SK-N-SH (cell line): ENCODE measurements at regions not wholly inside any gene's neighbourhood (a gene's known extent, or its start where the extent isn't known, plus 50 kb on each side); places are given as distances from the start of the nearest gene placed in this dataset.

ENCODE experiments used
- CTCF ChIA-PET: fragments of 300-600, 350-600 bp; formaldehyde crosslinking; extraction: SDS; loops from one replicate; lab custom pipeline; 2021; lab: Yijun Ruan, JAX
- POLR2A ChIA-PET: fragments of 350-600 bp; sonication (Branson Sonifier 250); formaldehyde crosslinking; extraction: SDS; loops from one replicate; lab custom pipeline; 2020; ENCODE audit warnings: antibody characterized with exemption, inconsistent platforms; lab: Yijun Ruan, JAX
- DNase-seq: peaks from one replicate; pipeline ENCODE4 v3.0.0; 2012
- H2AFZ ChIP-seq: fragments of 200-600 bp; sonication (generic); 2 replicates; pipeline ENCODE4 v1.8.1; 2016; ENCODE audit warnings: antibody characterized with exemption, mild to moderate bottlenecking, low read depth
- H3F3A ChIP-seq: fragments of 200-600 bp; sonication (generic); replicated peaks from 2 replicates; pipeline ENCODE3; 2016; ENCODE audit warnings: antibody characterized with exemption, mild to moderate bottlenecking; ENCODE audit not compliant: insufficient read depth
- H3K27ac ChIP-seq, 2 experiments: fragments of 200-500 bp in 1 of 2; fragments of 200-600 bp in 1 of 2; sonication (Bioruptor generic) in 1 of 2; sonication (generic), shearing (Covaris generic) in 1 of 2; 2 replicates each; pipeline versions ENCODE4 v1.5.1 to v1.6.1; 2014 to 2016; ENCODE audit warnings: low read depth in 2 of 2, inconsistent platforms in 1 of 2, low read length in 1 of 2, mild to moderate bottlenecking in 1 of 2, mixed read lengths in 1 of 2
- H3K27me3 ChIP-seq: fragments of 200-600 bp; sonication (generic), shearing (Covaris generic); 2 replicates; pipeline ENCODE4 v1.6.1; 2016; ENCODE audit warnings: mixed run types; ENCODE audit not compliant: insufficient read depth
- H3K36me3 ChIP-seq, 2 experiments: fragments of 200-500 bp in 1 of 2; fragments of 200-600 bp in 1 of 2; sonication (Bioruptor generic) in 1 of 2; sonication (generic) in 1 of 2; replicated peaks in 1 of 2; 2 replicates each; pipeline versions ENCODE3 to v1.5.1; 2014 to 2016; ENCODE audit warnings: low read length in 1 of 2, mild to moderate bottlenecking in 1 of 2; ENCODE audit not compliant: insufficient read depth in 2 of 2, control insufficient read depth in 1 of 2
- H3K4me1 ChIP-seq, 2 experiments: fragments of 200-500 bp in 1 of 2; fragments of 200-600 bp in 1 of 2; sonication (Bioruptor generic) in 1 of 2; sonication (generic), shearing (Covaris generic) in 1 of 2; 2 replicates each; pipeline versions ENCODE4 v1.5.1 to v1.6.1; 2014 to 2016; ENCODE audit warnings: low read depth in 1 of 2, low read length in 1 of 2, mixed run types in 1 of 2; ENCODE audit not compliant: insufficient read depth in 2 of 2, control insufficient read depth in 1 of 2
- H3K4me2 ChIP-seq: fragments of 200-600 bp; sonication (generic), shearing (Covaris generic); 2 replicates; pipeline ENCODE4 v1.6.1; 2017; ENCODE audit warnings: mixed run types
- H3K4me3 ChIP-seq, 2 experiments: fragments of 200-500 bp in 1 of 2; fragments of 200-600 bp in 1 of 2; sonication (Bioruptor generic) in 1 of 2; sonication (generic), shearing (Covaris generic) in 1 of 2; 2 replicates each; pipeline versions ENCODE4 v1.5.1 to v1.8.1; 2014 to 2016; ENCODE audit warnings: low read depth in 2 of 2, inconsistent platforms in 1 of 2, low read length in 1 of 2, mild to moderate bottlenecking in 1 of 2, mixed read lengths in 1 of 2, moderate library complexity in 1 of 2
- H3K79me2 ChIP-seq: fragments of 200-600 bp; sonication (generic); 2 replicates; pipeline ENCODE4 v1.8.1; 2017; ENCODE audit warnings: mild to moderate bottlenecking; ENCODE audit not compliant: insufficient read depth
- H3K9ac ChIP-seq: fragments of 200-600 bp; sonication (generic); 2 replicates; pipeline ENCODE4 v1.6.1; 2017; ENCODE audit warnings: mixed run types
- H3K9me2 ChIP-seq: fragments of 200-600 bp; sonication (generic); 2 replicates; pipeline ENCODE4 v1.6.1; 2017; ENCODE audit warnings: mixed run types
- H3K9me3 ChIP-seq: fragments of 200-600 bp; sonication (generic); 2 replicates; pipeline ENCODE4 v1.6.1; 2017; ENCODE audit warnings: mixed run types, mild to moderate bottlenecking, moderate library complexity
- H4K20me1 ChIP-seq: fragments of 200-600 bp; sonication (generic); 2 replicates; pipeline ENCODE4 v1.6.1; 2017; ENCODE audit warnings: mild to moderate bottlenecking, mixed run types; ENCODE audit not compliant: insufficient read depth
- CHD2 ChIP-seq: fragments of 150-350 bp; IDR thresholded peaks from 2 replicates; pipeline ENCODE4 v1.6.1; 2018; ENCODE audit warnings: low read length; ENCODE audit not compliant: partially characterized antibody
- JUND ChIP-seq: IDR thresholded peaks from 2 replicates; pipeline ENCODE4 v1.4.0; 2012
- MXI1 ChIP-seq: IDR thresholded peaks from 2 replicates; pipeline ENCODE4 v1.6.1; 2012; ENCODE audit warnings: mild to moderate bottlenecking, low read depth, low read length, improper control_type of control experiment
- NRF1 ChIP-seq: IDR thresholded peaks from 2 replicates; pipeline ENCODE4 v1.6.1; 2012; ENCODE audit warnings: low read depth, mild to moderate bottlenecking, low read length
- RFX5 ChIP-seq: IDR thresholded peaks from 2 replicates; pipeline ENCODE4 v1.6.1; 2012; ENCODE audit warnings: mild to moderate bottlenecking, improper control_type of control experiment, low read length
- SIN3A ChIP-seq: IDR thresholded peaks from 2 replicates; pipeline ENCODE4 v1.6.1; 2012; ENCODE audit warnings: low read depth, mild to moderate bottlenecking, low read length, moderate library complexity, borderline replicate concordance
- SMC3 ChIP-seq: IDR thresholded peaks from 2 replicates; pipeline ENCODE4 v1.6.1; 2012; ENCODE audit warnings: low read depth, low read length, improper control_type of control experiment
- TAF1 ChIP-seq: IDR thresholded peaks from 2 replicates; pipeline ENCODE4 v1.6.1; 2012; ENCODE audit warnings: low read depth, mild to moderate bottlenecking, low read length, moderate library complexity, borderline replicate concordance
- YY1 ChIP-seq: IDR thresholded peaks from 2 replicates; pipeline ENCODE4 v1.4.0; 2012; ENCODE audit warnings: low read depth, mild to moderate bottlenecking
- WGBS: methylation state at CpG from one replicate; pipeline ENCODE4 v1.1.6; 2017; ENCODE audit warnings: low lambda C conversion rate; 5-methylcytosine and 5-hydroxymethylcytosine counted together
- TF ChIP-seq, protein P1 (sequence below): fragments of 150-350 bp; IDR thresholded peaks from 2 replicates; pipeline ENCODE4 v1.6.1; 2017; ENCODE audit warnings: antibody characterized with exemption, low read length, low read depth, borderline replicate concordance
- TF ChIP-seq, protein P2 (sequence below): IDR thresholded peaks from 2 replicates; pipeline ENCODE4 v1.6.1; 2012; ENCODE audit warnings: mild to moderate bottlenecking, low read depth, low read length, moderate library complexity

DNA sequence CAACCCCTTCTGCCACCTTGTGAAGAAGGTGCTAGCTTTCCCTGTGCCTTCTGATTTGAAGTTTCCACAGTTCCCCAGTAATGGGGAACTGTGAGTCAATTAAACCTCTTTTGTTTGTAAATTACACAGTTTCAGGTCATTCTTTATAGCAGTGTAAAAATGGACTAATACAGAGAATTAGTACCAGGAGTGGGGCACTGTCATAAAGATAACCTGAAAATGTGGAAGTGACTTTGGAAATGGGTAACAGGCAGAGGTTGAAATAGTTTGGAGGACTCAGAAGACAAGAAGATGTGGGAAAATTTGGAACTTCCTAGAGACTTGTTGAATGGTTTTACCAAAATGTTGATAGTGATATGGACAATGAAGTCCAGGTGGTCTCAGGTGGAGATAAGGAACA is 131.0 kb upstream of the HAND2 start:
- Histone ChIP-seq H3K9ac (no peak overlapping the region), H3K4me1 (no peaks in the 10 kb centered on the region), H3K79me2 (no peaks in the 10 kb centered on the region), H3F3A (no peaks in the 10 kb centered on the region), H4K20me1 (no peaks in the 10 kb centered on the region), H3K4me3 (no peak overlapping the region), H3K9me3 (no peaks in the 10 kb centered on the region), H3K36me3 (no peaks in the 10 kb centered on the region), H3K27ac (no peak overlapping the region), H3K9me2 (no peaks in the 10 kb centered on the region), H3K27me3 (no peaks in the 10 kb centered on the region), H2AFZ (no peak overlapping the region), H3K4me2 (no peak overlapping the region)
- ChIA-PET CTCF (interaction anchor here (1.6 to 2.0 kb wide), 2 partner anchors 9 to 11 kb away, joined by 4 to 9 read pairs; no protein-coding TSS in a partner anchor), POLR2A (interaction anchor here (0.7 kb wide), 1 partner anchor 118 kb away, joined by 3 read pairs; no protein-coding TSS in a partner anchor)
- TF ChIP-seq YY1 = no peak
- no peak for TF ChIP-seq CHD2
- TF ChIP-seq RFX5 = no peak
- no peak for TF ChIP-seq TAF1
- TF ChIP-seq SMC3 = no peak
- DNase-seq = no peak

GRCh38 chr4:173656898-173657297 is 126.9 kb upstream of the HAND2 start:
- no peaks in the 10 kb centered on the region for H3K36me3 ChIP-seq
- DNase-seq = no peak
- H3K27ac ChIP-seq = no peak overlapping the region
- no peaks in the 10 kb centered on the region for H3K27me3 ChIP-seq
- no peaks in the 10 kb centered on the region; a peak in 1 of 4 replicates for H3K4me1 ChIP-seq
- H3K9me3 ChIP-seq = no peaks in the 10 kb centered on the region
- 78% methylated on average over 4 of the region's 4 CpGs for WGBS
- POLR2A ChIA-PET = no interaction called here
- H3K9me2 ChIP-seq = no peaks in the 10 kb centered on the region
- H4K20me1 ChIP-seq = no peaks in the 10 kb centered on the region
- H2AFZ ChIP-seq = no peak overlapping the region
- H3K4me2 ChIP-seq = no peak overlapping the region
- H3K4me3 ChIP-seq = no peak overlapping the region
- no peak for TF ChIP-seq NRF1
- no peak for TF ChIP-seq MXI1
- no peak for TF ChIP-seq JUND
- TF ChIP-seq RFX5 = no peak
- TF ChIP-seq, protein P1, sequence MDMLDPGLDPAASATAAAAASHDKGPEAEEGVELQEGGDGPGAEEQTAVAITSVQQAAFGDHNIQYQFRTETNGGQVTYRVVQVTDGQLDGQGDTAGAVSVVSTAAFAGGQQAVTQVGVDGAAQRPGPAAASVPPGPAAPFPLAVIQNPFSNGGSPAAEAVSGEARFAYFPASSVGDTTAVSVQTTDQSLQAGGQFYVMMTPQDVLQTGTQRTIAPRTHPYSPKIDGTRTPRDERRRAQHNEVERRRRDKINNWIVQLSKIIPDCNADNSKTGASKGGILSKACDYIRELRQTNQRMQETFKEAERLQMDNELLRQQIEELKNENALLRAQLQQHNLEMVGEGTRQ = no peak
- no peak for TF ChIP-seq SMC3
- no peak for TF ChIP-seq SIN3A
- TF ChIP-seq, protein P2, sequence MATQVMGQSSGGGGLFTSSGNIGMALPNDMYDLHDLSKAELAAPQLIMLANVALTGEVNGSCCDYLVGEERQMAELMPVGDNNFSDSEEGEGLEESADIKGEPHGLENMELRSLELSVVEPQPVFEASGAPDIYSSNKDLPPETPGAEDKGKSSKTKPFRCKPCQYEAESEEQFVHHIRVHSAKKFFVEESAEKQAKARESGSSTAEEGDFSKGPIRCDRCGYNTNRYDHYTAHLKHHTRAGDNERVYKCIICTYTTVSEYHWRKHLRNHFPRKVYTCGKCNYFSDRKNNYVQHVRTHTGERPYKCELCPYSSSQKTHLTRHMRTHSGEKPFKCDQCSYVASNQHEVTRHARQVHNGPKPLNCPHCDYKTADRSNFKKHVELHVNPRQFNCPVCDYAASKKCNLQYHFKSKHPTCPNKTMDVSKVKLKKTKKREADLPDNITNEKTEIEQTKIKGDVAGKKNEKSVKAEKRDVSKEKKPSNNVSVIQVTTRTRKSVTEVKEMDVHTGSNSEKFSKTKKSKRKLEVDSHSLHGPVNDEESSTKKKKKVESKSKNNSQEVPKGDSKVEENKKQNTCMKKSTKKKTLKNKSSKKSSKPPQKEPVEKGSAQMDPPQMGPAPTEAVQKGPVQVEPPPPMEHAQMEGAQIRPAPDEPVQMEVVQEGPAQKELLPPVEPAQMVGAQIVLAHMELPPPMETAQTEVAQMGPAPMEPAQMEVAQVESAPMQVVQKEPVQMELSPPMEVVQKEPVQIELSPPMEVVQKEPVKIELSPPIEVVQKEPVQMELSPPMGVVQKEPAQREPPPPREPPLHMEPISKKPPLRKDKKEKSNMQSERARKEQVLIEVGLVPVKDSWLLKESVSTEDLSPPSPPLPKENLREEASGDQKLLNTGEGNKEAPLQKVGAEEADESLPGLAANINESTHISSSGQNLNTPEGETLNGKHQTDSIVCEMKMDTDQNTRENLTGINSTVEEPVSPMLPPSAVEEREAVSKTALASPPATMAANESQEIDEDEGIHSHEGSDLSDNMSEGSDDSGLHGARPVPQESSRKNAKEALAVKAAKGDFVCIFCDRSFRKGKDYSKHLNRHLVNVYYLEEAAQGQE = no peak
- TF ChIP-seq, all 33 proteins: peak for 0
- CTCF ChIA-PET = interaction anchor here (1.0 kb wide), 1 partner anchor 9 kb away, joined by 3 read pairs; no protein-coding TSS in a partner anchor
- no peaks in the 10 kb centered on the region for H3K79me2 ChIP-seq
- no peak overlapping the region for H3K9ac ChIP-seq
- H3F3A ChIP-seq = no peaks in the 10 kb centered on the region
